Mammary epithelial cell (primary cell): ENCODE measurements at regions not wholly inside any gene's neighbourhood (a gene's known extent, or its start where the extent isn't known, plus 50 kb on each side); places are given as distances from the start of the nearest gene placed in this dataset.

Experiments
- EZH2 ChIP-seq: IDR thresholded peaks from 2 replicates; pipeline ENCODE4 v1.6.1; 2012; ENCODE audit warnings: low read length, inconsistent platforms, borderline replicate concordance
- TF ChIP-seq, protein P1 (sequence below), 2 donors: IDR thresholded peaks in 1 of 2; conservative IDR thresholded peaks in 1 of 2; 2 replicates each; pipeline ENCODE4 v1.5.1; 2011 to 2012; ENCODE audit warnings: inconsistent platforms in 2 of 2, low read length in 2 of 2, mild to moderate bottlenecking in 2 of 2, control low read depth in 1 of 2, low read depth in 1 of 2; ENCODE audit not compliant: insufficient read depth in 1 of 2; ENCODE audit errors: extremely low read depth in 1 of 2

DNA sequence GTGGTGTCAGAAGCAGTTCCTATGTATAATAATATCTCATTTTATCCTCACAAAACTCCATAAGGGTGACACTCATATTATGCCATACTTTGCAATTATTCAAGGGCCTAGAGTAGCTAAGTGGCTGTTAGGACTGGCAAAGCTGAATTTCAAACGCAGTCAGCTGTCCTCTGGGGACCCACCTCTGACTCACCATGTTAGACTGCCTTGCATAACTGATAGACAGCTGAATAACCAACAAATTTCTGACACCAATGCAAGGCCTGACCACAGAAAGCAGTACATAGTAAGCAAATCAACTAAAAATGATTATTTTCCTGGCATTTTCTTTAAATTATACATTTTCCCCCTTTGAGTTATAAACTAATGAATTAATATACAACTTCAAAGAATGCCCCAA lies 251.6 kb upstream of the PTGER4 start:
- TF ChIP-seq, protein P1, sequence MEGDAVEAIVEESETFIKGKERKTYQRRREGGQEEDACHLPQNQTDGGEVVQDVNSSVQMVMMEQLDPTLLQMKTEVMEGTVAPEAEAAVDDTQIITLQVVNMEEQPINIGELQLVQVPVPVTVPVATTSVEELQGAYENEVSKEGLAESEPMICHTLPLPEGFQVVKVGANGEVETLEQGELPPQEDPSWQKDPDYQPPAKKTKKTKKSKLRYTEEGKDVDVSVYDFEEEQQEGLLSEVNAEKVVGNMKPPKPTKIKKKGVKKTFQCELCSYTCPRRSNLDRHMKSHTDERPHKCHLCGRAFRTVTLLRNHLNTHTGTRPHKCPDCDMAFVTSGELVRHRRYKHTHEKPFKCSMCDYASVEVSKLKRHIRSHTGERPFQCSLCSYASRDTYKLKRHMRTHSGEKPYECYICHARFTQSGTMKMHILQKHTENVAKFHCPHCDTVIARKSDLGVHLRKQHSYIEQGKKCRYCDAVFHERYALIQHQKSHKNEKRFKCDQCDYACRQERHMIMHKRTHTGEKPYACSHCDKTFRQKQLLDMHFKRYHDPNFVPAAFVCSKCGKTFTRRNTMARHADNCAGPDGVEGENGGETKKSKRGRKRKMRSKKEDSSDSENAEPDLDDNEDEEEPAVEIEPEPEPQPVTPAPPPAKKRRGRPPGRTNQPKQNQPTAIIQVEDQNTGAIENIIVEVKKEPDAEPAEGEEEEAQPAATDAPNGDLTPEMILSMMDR (conservative IDR thresholded peaks at IDR 0.05 in 1 of 2, IDR thresholded peaks at IDR 0.05 in 1 of 2; ENCODE audit: extremely low read depth in 1 of 2, insufficient read depth in 1 of 2, low read depth in 1 of 2, low read length in 2 of 2) = no peak
- TF ChIP-seq EZH2 = no peak
